ENCODE measurements at regions not wholly inside any gene's neighbourhood (a gene's known extent, or its start where the extent isn't known, plus 50 kb on each side); places are given as distances from the start of the nearest gene placed in this dataset.

GRCh38 chr13:73995736-73996135 is 138.5 kb downstream of the KLF12 start:
- POLR2A ChIA-PET, result no interaction called here
- intact Hi-C loops (cut with micrococcal nuclease), result loop anchor here (5.0 kb wide), 1 partner anchor 158 kb away; no protein-coding TSS in a partner anchor

DNA sequence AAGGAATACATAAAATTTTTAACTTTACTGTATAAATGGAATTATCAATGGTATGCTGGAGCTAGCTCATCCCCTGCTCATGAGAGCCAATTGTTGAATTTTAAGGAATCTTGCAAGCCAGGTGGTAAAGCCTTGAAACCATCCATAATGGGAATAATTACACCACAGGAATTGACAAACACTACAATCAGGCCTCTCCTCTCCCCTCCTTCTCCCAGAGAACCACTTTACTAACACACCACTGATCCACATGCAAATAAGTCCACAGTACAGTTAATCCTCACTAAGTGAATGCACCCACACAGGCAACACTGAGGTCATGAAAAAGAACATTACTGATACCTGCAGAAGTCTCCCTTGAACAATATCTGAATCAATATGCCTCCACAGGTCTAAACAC is 140.5 kb downstream of the KLF12 start:
- peaks cover 23% of the 10 kb centered on the region for H3K36me3 Mint-ChIP-seq (ENCODE audit: low read depth)
- H3K4me1 Mint-ChIP-seq, result peaks cover 58% of the 10 kb centered on the region
- H3K27ac Mint-ChIP-seq, result no peak overlapping the region
- H3K4me3 Mint-ChIP-seq, result no peak overlapping the region
- CTCF ChIA-PET, result no interaction called here
- POLR2A ChIA-PET, result interaction anchor here (0.6 to 1.1 kb wide), 2 partner anchors 140 to 294 kb away, joined by 3 read pairs; no protein-coding TSS in a partner anchor
- H3K27me3 Mint-ChIP-seq, result no peaks in the 10 kb centered on the region
- intact Hi-C loops (cut with micrococcal nuclease), result loop anchor here (5.0 kb wide), 1 partner anchor 34 kb away; no protein-coding TSS in a partner anchor
- no peak for ATAC-seq (ENCODE audit: low read depth)
- TF ChIP-seq, protein P1, sequence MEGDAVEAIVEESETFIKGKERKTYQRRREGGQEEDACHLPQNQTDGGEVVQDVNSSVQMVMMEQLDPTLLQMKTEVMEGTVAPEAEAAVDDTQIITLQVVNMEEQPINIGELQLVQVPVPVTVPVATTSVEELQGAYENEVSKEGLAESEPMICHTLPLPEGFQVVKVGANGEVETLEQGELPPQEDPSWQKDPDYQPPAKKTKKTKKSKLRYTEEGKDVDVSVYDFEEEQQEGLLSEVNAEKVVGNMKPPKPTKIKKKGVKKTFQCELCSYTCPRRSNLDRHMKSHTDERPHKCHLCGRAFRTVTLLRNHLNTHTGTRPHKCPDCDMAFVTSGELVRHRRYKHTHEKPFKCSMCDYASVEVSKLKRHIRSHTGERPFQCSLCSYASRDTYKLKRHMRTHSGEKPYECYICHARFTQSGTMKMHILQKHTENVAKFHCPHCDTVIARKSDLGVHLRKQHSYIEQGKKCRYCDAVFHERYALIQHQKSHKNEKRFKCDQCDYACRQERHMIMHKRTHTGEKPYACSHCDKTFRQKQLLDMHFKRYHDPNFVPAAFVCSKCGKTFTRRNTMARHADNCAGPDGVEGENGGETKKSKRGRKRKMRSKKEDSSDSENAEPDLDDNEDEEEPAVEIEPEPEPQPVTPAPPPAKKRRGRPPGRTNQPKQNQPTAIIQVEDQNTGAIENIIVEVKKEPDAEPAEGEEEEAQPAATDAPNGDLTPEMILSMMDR (IDR thresholded peaks at IDR 0.05), result no peak
- no peaks in the 10 kb centered on the region for H3K9me3 Mint-ChIP-seq
- no peak for DNase-seq

More at GRCh38 chr13:73995736-73996135, 138.5 kb downstream of the KLF12 start:
- H3K27me3 Mint-ChIP-seq, result no peaks in the 10 kb centered on the region
- TF ChIP-seq, protein P1 (IDR thresholded peaks at IDR 0.05), result no peak
- ATAC-seq (ENCODE audit: low read depth) (no peak), DNase-seq (no peak)
- CTCF ChIA-PET, result no interaction called here
- H3K4me1 Mint-ChIP-seq, result peaks cover 56% of the 10 kb centered on the region
- no peak overlapping the region for H3K4me3 Mint-ChIP-seq
- H3K36me3 Mint-ChIP-seq (ENCODE audit: low read depth), result peaks cover 23% of the 10 kb centered on the region
- no peaks in the 10 kb centered on the region for H3K9me3 Mint-ChIP-seq
- no peak overlapping the region for H3K27ac Mint-ChIP-seq

- DNase-seq (no peak), ATAC-seq (ENCODE audit: low read depth) (no peak)
- Mint-ChIP-seq H3K4me1 (peaks cover 63% of the 10 kb centered on the region), H3K36me3 (ENCODE audit: low read depth) (peaks cover 23% of the 10 kb centered on the region), H3K27me3 (no peaks in the 10 kb centered on the region), H3K27ac (peak overlapping the region; percentile 26), H3K9me3 (no peaks in the 10 kb centered on the region), H3K4me3 (no peak overlapping the region)
- POLR2A ChIA-PET, result no interaction called here
- intact Hi-C loops (cut with micrococcal nuclease), result loop anchor here (5.0 kb wide), 1 partner anchor 35 kb away; no protein-coding TSS in a partner anchor
- CTCF ChIA-PET, result no interaction called here
- TF ChIP-seq, protein P1 (IDR thresholded peaks at IDR 0.05), result no peak
Observed at GRCh38 chr13:73991884-73992283, 142.3 kb downstream of the KLF12 start.

DNA sequence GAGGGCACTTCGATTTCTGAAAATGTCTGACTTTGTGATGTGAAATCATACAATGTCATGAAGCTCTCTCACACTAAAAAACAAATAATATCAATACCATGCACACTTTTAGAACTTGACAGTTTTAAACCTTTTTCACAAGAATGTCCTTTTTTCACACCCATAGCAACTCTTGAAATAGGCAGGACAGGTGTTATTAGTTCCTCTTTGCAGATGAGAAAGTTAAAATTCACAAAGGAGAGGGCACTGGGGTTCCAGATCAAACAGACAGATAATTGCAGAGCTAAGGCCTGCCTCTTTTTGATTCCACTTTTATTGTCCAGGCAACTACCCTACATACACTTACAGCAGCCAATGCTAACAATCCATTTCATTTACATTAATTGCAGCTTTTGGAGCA is 142.8 kb downstream of the KLF12 start:
- ChIA-PET CTCF (no interaction called here), POLR2A (interaction anchor here (0.5 to 1.1 kb wide), 2 partner anchors 34 to 67 kb away, joined by 4 to 5 read pairs; no protein-coding TSS in a partner anchor)
- Mint-ChIP-seq H3K36me3 (ENCODE audit: low read depth) (peaks cover 23% of the 10 kb centered on the region), H3K4me1 (peaks cover 61% of the 10 kb centered on the region), H3K27me3 (no peaks in the 10 kb centered on the region), H3K4me3 (peak overlapping the region; percentile 42), H3K9me3 (no peaks in the 10 kb centered on the region), H3K27ac (peak overlapping the region; percentile 24)
- TF ChIP-seq, protein P1 (IDR thresholded peaks at IDR 0.05), result no peak
- no peak for DNase-seq
- intact Hi-C loops (cut with micrococcal nuclease), result loop anchor here (5.0 kb wide), 1 partner anchor 36 kb away; no protein-coding TSS in a partner anchor
- no peak for ATAC-seq (ENCODE audit: low read depth)

DNA sequence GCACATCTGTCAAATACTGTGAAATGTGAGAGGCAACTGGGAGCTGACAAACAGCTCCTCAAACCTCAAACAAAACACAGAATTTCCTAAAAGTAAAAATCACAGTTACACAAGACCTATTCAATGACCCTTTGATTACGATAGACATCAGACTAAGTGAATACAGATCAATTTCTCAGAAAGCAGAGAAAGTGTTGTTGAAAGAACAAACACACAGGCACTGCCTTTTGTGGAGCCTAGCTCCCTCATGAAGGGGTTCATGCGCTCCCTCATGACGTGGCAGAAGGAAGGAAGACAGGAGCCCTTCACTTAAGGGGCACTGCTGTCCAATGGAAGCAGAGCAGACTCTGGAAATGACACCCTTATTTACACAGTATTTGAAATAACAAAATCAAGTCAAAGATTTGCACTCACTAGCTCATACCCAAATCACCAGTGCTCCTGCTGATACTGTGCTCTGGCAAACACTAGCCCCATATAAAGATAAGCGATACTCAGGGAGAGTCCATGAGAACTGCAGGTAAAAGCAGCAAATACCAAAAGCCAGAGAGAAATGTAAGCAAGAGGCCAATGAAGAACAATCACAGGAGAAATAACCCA is 144.9 kb downstream of the KLF12 start:
- no peak overlapping the region for H3K27ac Mint-ChIP-seq
- no peak overlapping the region for H3K4me3 Mint-ChIP-seq
- CTCF ChIA-PET, result interaction anchor here (0.6 kb wide), 1 partner anchor 298 kb away, joined by 5 read pairs; no protein-coding TSS in a partner anchor
- ATAC-seq (ENCODE audit: low read depth) (no peak), DNase-seq (no peak)
- POLR2A ChIA-PET, result interaction anchor here (0.6 to 1.5 kb wide), 2 partner anchors 11 to 13 kb away, joined by 3 to 4 read pairs; no protein-coding TSS in a partner anchor
- H3K4me1 Mint-ChIP-seq, result peaks cover 53% of the 10 kb centered on the region
- TF ChIP-seq, protein P1 (IDR thresholded peaks at IDR 0.05), result no peak
- peaks cover 32% of the 10 kb centered on the region for H3K36me3 Mint-ChIP-seq (ENCODE audit: low read depth)
- H3K9me3 Mint-ChIP-seq, result no peaks in the 10 kb centered on the region
- intact Hi-C loops (cut with micrococcal nuclease), result no loop called here
- no peaks in the 10 kb centered on the region for H3K27me3 Mint-ChIP-seq

Measured in activated B cell treated with CpG ODN at 0.5 μM for 24 hours (primary cell).